Astrocyte of the cerebellum (primary cell): ENCODE measurements at regions not wholly inside any gene's neighbourhood (a gene's known extent, or its start where the extent isn't known, plus 50 kb on each side); places are given as distances from the start of the nearest gene placed in this dataset.

Experiments
- DNase-seq: peaks from one replicate; pipeline ENCODE4 v3.0.0-alpha.2; 2011; ENCODE audit warnings: low read depth
- H3K4me3 ChIP-seq: 2 replicates; pipeline ENCODE4 v1.5.1; 2011; ENCODE audit warnings: mild to moderate bottlenecking, low read depth, low read length, moderate library complexity
- in situ Hi-C: cut with HindIII; loops from 2 replicates; pipeline ENCODE4 v1.10.0; 2017; ENCODE audit warnings: low sequenced_read_pairs
- TF ChIP-seq, protein P1 (sequence below): IDR thresholded peaks from 2 replicates; pipeline ENCODE4 v1.5.1; 2012; ENCODE audit warnings: low read length, low read depth, moderate library complexity, mild to moderate bottlenecking; ENCODE audit errors: missing control alignments

- TF ChIP-seq, protein P1, sequence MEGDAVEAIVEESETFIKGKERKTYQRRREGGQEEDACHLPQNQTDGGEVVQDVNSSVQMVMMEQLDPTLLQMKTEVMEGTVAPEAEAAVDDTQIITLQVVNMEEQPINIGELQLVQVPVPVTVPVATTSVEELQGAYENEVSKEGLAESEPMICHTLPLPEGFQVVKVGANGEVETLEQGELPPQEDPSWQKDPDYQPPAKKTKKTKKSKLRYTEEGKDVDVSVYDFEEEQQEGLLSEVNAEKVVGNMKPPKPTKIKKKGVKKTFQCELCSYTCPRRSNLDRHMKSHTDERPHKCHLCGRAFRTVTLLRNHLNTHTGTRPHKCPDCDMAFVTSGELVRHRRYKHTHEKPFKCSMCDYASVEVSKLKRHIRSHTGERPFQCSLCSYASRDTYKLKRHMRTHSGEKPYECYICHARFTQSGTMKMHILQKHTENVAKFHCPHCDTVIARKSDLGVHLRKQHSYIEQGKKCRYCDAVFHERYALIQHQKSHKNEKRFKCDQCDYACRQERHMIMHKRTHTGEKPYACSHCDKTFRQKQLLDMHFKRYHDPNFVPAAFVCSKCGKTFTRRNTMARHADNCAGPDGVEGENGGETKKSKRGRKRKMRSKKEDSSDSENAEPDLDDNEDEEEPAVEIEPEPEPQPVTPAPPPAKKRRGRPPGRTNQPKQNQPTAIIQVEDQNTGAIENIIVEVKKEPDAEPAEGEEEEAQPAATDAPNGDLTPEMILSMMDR, result no peak
- no peak overlapping the region for H3K4me3 ChIP-seq
- in situ Hi-C loops, result no loop called here
Measured at GRCh38 chr17:33809748-33810147, 445.3 kb upstream of the CCL2 start.

GRCh38 chr17:33811004-33811760 is 443.9 kb upstream of the CCL2 start:
- TF ChIP-seq, protein P1, result no peak
- in situ Hi-C loops, result no loop called here
- DNase-seq, result no peak
- no peak overlapping the region for H3K4me3 ChIP-seq

More at GRCh38 chr17:33809748-33810147, 445.3 kb upstream of the CCL2 start:
- DNase-seq, result no peak

DNA sequence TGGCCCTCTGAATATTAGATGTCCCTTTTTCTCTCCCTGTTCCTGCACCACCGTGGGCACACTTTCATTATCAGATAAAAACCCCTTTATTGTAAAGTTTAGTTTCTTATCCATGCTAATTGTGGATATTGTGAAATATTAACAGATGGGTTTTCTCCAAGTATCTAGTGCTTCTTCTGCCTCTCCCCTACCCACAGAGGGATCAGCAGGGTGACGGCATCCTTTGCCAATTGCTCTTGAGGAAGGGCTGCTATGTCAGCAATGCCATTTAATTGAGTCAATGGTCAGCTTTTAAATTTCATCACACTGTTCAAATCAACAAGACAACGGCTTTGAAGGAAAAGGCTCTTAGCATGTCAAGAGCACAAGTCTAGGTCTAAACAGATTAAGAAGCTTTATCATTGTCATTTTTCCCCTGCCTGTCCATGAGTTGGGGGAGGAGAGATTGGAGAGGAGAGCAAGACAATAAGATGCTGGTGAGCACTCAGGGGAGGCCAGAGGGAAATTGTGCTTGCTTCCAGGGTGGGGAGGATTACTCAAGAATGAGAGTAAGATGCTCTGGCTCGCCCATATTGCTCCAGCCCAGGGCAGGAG is 443.0 kb upstream of the CCL2 start:
- TF ChIP-seq, protein P1, result no peak
- in situ Hi-C loops, result no loop called here
- no peak for DNase-seq

GRCh38 chr17:33814852-33815251 is 440.2 kb upstream of the CCL2 start:
- no peak for DNase-seq
- TF ChIP-seq, protein P1, result no peak
- H3K4me3 ChIP-seq, result no peak overlapping the region
- in situ Hi-C loops, result no loop called here

More for the DNA sequence above, 443.0 kb upstream of the CCL2 start:
- H3K4me3 ChIP-seq, result no peak overlapping the region

DNA sequence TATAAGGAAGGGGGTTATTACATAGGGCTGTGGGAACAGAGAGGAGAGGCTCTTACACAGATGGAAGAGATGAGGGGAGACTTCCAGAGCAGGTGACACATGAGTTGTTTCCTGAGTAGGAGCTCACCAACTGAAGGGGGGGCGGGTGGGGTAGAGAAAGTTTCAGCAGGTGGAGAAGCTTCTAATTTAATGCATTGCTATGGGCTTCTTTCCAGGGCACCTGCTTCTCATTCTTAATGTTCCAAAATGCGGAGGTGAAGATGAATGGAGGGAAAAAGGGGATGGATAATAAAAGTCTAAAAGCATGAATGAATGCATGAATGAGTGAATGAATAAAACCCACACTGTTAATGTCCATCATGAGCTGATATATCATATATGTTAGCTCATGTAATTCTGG is 439.0 kb upstream of the CCL2 start:
- in situ Hi-C loops, result no loop called here
- TF ChIP-seq, protein P1, result no peak
- no peak for DNase-seq
- no peak overlapping the region for H3K4me3 ChIP-seq

DNA sequence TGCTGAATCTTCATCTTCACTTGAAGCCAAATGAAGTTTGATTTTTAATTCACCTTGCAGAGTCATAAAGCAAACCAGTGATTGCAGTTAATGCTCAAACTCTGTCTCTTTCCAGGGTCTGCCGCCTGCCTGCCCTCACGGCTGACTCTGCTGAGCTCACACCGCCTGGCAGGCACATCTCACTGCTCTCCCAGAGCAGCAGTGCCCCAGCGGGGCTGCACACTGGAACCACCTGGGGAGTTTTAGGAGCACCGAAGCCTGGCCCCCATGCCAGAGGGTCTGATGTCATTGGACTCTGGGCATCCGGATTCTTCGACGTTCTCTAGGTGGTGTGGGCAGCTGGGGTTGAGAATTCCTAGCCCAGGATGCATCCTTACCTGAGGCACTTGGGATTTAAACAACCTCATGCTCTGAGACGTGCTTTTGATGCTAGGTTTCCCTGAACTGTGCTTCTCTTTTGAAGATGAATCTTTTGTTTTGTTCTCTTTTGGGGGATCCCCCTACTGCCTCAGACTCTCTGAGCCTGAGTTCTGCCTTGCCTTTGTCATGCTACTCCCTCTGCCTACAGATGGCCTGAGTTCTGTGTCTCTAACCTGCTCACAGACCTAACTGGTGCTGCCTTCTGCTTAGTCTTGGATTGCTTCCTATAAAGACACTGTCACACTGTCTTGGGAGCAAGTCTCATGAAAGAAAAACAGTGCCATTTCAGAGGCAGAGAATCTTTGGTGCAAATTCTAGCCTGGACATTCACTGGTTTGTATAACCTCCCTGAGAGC is 438.1 kb upstream of the CCL2 start:
- DNase-seq, result no peak
- TF ChIP-seq, protein P1, result no peak
- in situ Hi-C loops, result no loop called here
- H3K4me3 ChIP-seq, result no peak overlapping the region
